ENCODE measurements at regions not wholly inside any gene's neighbourhood (a gene's known extent, or its start where the extent isn't known, plus 50 kb on each side); places are given as distances from the start of the nearest gene placed in this dataset.

DNA sequence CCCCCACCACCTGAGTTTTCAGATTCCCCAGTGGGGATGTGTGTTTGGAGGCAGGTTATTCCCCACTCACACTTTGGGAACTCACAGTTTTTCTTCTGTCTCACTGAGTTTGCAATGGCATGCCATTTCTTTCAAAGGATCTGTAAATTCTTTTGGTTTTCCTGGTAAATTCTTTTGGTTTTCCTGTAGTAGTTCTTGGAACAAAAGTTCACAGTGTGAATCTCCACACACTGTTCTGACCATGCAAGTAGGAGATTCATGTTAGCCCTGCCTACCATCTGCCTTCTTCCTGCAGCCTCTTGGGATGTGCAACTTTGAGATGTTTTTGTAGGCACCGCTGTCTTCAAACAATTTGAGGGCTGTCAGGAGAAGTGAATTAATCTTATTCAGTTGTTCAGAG lies 165.6 kb upstream of the OGFRL1 start:
- TF ChIP-seq, protein P1, sequence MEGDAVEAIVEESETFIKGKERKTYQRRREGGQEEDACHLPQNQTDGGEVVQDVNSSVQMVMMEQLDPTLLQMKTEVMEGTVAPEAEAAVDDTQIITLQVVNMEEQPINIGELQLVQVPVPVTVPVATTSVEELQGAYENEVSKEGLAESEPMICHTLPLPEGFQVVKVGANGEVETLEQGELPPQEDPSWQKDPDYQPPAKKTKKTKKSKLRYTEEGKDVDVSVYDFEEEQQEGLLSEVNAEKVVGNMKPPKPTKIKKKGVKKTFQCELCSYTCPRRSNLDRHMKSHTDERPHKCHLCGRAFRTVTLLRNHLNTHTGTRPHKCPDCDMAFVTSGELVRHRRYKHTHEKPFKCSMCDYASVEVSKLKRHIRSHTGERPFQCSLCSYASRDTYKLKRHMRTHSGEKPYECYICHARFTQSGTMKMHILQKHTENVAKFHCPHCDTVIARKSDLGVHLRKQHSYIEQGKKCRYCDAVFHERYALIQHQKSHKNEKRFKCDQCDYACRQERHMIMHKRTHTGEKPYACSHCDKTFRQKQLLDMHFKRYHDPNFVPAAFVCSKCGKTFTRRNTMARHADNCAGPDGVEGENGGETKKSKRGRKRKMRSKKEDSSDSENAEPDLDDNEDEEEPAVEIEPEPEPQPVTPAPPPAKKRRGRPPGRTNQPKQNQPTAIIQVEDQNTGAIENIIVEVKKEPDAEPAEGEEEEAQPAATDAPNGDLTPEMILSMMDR (conservative IDR thresholded peaks at IDR 0.05; ENCODE audit: low read depth, low read length) = no peak
- TF ChIP-seq EZH2 (IDR thresholded peaks at IDR 0.05; ENCODE audit: low read length, unreplicated experiment) (no peak), EZH2phosphoT487 (IDR thresholded peaks at IDR 0.05; ENCODE audit: borderline replicate concordance, low read length) (no peak)
